ENCODE measurements at regions not wholly inside any gene's neighbourhood (a gene's known extent, or its start where the extent isn't known, plus 50 kb on each side); places are given as distances from the start of the nearest gene placed in this dataset.

DNA sequence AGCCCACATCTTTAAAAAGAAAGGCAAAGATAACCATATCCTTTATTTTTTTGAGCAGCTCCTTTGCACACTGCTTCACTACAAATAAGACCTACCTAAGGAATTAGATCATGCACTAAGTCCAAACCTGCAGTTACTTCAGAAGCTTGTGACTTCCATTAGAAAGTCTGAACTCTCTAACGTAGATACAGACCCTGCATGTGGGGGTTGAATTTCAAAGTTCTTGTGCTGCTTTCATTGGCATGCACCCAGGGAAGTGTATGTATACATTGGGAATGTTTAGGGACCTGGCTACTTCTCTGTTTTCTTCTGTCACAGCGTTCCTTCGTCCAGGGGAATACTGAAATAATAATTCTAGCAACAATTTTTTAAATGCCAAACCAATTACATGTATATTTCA is 185.2 kb upstream of the IL12A start:
- DNase-seq, result no peak

DNA sequence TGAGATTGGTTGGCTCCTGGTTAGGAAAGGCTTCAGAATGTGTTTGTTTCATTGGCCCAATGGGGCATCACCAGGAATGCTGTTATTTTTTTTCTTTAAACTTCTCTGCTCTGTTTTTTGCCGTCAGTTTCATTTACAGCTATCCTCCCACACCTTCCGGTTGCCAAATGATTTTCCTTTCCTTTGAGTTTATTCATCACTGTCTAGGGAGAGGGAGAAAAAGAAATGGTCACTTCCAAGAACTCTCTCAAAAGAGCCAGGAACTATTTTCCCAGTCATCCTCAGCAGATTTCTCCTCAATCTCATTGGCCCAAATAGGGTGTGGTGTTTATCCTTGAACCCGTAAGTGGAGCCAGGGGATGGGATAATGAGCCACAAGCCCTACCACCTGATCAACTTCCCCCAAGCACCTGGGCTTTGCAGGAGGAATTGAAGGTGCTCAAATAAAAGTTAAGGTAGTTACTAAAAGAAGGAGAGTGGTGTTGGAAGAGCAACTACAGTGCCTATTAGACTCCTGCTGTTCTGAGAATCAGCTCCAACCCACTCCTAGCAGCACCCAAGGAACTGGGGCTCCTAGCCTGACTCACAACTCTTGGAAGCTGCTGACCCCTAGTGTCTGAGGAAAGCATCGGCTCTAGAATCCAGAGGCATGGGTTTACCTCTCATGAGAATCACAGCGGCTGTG is 183.8 kb upstream of the IL12A start:
- peak; percentile 68 for DNase-seq

DNA sequence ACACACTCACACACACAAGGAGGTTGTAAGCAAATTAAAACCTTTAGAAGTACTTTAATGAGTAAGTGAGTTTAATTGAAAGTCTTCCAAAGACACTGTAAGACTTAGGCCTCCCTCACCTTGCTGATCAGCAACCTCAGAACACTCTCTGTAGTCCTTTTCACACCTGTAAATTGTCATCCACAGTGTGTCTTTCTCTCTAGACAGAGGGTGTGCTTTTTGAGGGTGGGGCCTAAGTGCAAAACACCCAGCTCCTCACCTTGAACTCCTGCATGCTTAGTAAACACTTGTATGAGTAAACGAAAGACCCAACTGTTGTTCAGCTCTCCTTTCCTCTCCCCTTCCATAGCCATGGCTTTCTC is 183.2 kb upstream of the IL12A start:
- DNase-seq, result no peak

DNA sequence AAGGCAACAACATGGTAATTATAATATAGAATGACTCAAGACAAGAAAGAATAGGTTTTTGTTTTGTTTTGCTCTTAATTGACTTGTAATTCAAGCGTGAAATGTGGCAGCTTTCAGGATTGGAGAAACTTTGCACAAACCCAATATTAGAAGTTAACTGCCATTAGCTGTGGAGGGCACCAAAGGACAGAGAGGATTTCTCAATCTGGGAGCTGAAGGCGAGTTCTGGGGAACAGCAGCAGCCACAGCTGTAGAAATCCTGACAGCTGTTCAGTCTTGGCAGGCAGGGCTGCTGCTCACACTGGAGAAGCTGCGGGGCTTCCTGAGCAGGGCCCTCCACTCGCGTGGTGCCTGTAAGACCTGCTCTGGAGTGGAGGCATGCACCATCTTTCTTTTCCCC is 182.2 kb upstream of the IL12A start:
- DNase-seq, result no peak

DNA sequence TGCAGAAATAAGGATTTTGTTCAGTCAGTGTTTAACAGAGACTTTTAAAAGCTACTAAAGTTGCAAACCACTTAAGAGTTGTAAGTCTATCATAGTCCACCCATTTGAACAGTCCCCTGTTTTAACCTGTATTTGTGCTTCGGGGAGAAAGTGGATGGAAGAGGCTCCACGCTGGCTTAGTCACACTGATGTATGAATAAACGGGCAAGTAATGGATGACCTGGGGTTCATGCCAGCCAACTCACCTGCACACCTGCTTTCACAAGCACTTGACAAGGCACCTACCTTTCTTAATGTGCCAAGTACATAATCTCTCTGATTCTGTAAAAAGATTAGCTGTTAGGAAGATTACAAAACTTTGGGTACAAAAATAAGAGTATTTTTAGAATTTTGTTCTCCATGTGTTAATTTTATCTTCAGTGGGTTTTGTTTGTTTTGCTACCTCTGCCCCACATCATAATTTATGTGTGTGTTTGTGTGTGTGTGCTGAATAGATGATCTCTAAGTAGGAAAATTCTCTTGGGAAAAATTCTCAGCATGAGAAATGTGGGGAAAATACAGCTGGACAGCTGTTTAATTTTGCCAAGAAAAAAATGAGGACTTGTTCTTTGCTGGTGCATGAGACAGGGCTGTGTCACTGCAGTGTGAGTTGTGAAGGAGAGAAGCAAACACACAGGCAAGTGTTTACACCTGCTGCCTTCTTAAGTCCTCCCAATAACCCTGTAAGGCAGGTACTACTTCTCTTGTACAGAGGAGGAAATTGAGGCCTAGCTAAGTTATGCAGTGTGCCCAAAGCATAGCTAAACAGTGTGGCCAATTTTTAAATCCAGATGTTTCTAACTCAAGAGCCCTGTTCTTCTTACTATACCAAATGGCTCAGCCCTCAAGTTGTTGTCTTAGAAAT is 181.2 kb upstream of the IL12A start:
- DNase-seq, result no peak

DNA sequence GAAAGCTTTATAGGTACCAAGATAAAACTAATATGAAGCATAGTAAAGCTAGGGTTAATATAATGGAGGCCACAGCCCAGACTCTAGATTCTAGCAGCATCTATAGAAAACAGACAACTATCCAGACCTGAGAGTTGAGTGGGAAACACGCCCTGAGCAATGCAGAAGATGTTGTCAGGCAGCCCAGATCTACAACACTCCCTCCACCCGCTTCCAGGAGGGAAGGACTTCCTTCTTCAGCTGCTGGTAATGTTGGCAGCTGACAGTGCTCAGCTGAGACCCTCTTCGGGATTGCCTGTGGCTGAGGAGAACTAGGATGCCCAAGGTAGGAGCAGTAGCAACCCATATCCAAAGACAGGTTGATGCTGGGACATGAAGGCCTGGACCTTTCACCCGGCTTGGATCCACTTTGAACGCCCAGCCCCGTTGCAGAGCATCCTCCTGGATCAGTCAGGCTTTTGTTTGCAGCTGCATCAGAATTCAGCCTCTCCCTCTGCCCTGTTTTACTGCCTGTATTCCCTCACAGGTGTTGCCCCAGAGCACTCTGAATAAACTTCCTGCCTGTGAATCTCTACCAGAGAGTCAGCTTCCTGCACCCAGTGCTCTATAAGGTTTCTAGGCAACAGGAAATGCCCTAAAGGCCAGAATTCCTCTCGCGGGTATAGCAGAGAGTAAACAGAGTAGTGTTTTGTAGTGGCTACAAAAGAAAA is 174.7 kb upstream of the IL12A start:
- DNase-seq, result no peak

DNA sequence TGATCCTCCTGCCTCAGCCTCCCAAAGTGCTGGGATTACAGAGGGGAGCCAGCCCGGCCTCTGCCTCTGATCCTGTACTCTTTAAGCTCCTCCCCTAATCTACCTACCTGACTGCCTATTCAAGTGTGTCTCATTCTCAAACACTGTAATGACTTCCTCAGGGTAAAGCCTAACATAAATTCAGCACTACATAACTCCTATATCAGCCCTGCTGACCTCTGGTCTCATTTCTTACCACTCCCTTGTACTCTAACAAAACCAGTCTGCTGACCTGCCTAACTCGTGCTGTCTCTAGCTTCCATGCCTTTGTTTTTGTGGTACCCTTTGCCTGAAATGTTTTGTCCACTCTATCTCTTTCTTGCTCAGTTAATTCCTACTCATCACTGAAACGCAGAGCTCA is 172.1 kb upstream of the IL12A start:
- DNase-seq, result no peak

DNA sequence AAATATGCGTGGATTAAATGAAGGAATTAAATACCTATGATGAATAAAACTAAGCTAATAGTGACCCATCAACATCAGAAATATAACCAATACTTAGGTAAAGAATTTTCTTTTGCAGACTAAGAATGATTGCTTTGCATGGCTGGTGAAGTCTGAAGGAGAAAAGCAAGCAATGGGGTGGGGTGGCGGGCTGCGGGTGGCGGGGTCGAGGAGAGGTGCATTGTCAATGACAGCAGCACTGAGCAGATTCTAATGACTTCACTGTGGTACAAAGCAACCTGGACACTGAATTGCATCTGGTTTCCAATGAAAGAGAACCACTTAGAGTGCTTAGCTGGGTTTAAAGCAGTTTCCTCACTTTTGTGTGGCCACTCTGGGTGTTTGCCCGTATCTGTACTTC is 171.5 kb upstream of the IL12A start:
- DNase-seq, result no peak

DNA sequence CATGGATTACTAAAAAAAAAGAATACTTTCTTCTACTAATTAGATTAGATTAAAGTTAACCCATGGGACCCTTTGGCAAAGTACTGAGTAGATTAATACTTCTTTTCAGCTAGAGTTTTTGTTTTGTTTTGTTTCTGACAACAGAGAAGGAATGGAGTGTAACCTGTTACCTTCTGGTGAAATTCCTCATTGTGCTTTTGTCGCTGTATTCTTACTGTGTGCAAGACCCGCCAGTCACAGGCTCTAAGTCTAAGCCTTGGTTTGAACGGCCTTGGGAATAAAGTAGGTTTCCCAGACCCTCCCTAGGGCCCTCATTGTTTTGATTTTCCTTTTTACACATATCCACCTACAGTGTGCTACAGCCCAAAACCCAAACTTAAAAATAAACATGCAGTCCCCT is 171.1 kb upstream of the IL12A start:
- DNase-seq, result no peak

DNA sequence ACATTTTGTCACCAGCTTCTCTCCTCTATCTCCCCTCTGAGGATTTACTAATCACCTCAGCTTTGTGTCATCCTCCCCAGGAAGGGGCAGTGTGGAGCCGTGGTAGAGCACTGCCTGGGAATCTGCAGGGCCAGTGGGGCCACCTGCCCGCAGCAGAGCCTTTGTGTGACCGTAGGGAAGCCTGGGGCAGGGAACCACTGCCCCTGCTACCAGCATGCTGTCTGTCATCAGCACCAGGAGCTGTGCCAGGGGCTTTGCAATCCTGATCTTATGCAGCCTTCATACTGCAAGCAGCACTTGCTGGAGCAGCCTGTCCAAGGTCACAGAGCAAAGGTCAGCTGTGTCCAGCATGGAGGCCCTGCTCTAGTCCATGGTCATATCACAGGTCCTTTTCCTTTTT is 170.2 kb upstream of the IL12A start:
- peak; percentile 1 for DNase-seq

DNA sequence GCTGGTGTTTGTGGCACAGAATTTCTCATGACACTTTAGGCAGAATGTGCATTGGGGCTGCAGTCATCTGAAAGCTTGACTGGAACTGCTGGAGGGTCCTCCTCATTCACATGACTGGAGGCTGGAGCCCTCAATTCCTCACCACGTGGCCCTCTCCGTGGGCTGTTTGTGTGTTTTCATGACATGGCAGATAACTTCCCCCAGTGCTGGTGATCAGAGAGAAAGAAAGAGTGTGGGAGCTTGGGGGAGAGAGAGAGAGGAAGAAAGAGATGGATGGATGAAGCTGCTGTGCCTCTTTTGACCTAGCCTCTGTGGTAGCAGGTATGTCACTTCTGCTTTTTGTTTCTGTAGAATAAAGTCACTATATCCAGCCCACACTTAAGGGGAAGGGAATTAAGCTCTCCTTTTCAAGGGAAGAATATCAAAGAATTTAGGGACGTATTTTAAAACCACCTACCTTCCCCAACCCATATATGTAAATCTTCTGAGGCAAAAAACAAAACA is 169.6 kb upstream of the IL12A start:
- no peak for DNase-seq

DNA sequence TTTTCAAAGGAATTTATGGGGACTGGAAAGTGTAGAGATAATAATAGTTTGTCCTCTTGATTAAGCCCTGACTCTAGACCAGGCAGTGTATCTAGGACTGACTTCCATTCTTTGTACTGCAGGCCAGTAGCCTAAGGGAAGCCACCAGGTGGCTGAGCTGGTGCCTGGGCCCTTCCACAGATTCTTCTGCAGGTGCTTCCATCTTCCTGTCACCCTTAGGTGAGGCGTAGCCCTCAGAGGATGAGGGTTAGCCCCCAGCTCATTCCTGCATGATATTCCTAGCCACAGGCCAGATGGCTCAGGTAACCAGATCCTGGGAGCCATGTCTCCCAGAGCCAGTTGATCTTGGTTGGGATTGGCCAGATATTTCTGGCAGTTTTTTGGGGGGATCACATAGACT is 169.0 kb upstream of the IL12A start:
- no peak for DNase-seq

DNA sequence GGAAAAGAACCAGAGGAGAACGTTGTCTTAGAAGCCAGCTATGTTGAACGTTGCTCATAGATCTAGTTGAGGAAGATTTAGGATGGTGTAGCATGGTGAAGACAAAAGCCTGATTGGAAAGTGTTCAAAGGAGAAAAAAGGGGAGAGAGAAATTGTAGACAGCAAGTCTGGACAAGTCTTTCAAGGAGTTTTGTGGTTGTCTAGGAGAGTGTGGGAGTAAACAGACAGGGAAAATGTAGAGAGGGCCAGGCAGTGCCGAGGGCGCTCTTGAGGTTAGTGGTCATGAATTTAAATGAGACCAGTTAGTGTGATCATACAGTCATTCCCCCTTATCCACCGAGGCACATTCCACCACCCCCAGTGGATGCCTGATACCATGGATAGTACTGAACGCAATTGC is 167.5 kb upstream of the IL12A start:
- DNase-seq, result no peak

DNA sequence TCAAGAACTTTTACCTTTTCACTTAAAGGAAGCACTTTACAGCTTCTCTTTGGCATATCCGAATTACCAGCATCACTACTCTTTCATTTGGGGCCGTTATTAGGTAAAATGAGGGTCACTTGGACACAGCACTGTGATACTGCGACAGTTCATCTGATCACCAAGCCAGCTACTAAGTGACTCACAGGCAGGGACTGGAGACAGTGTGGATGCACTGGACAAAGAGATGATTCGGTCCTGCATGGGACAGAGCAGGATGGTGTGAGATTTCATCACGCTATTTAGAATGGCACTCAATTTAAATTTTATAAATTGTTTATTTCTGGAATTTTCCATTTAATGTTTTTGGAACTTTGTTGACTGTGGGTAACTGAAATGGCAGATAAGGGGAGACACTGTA is 166.9 kb upstream of the IL12A start:
- DNase-seq, result no peak

DNA sequence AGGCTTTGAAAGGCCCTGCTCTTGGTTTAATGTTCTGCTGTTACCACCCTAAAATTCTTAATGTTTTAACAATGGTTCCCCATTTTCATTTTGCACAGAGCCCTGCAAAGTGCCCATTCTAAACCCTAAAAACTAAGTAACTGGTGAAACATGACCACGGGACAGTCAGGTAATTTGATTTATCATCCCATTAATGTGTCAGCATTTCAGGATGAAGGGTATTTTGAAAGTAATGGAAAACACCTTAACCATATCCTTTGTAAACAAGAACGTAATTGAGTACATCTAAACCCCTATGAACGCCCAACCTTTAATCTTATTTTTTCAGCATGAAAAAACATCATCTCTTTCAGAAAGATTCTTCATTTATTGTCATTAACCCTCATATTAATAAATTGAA is 164.9 kb upstream of the IL12A start:
- DNase-seq, result no peak

DNA sequence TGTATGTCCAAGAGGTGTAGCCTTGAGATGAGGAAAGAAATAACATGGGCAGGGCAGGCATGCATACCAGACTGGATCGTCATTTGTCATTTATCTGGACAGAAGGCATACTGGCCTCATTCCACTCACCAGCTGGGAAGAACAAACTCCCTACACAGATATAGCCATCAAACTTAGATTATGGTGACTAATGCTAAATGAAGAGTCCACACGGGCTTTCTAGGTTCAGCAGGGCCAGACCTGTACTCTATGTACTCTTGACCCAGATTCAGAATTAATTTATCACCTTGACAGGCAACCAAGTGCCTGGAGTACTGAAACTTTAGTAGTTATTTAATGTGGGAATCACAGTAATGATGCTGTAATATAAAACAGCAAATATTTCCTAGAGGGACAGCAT is 164.3 kb upstream of the IL12A start:
- no peak for DNase-seq

DNA sequence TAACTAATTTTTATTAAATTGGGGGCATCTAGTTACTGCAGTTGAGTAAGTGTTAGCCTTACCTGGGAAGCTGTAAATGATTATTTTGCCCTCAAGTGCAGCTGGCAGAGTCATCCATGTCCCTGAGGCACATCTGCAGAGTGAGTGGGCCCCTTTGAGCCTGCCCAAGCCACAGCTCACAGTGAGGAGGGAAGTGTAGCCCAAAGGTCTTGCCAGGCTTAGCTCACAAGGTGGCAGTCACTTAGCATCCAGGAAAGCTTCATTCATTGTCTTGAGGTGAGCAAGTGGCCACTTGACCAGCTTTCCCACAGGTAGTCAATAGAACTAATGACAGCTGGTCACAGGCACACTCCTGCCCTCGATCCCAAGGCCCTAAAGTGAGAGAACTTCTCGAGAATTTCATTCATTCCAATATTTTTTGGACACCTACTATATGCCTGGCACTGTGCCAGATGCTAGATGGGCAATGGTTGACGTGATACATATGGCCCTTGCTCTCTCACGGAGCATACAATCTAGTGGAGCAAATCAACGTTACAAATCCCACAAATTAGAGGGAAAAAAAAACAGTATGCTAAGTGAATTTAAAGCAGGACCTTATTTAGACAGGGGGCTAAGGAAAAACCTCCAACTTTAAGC is 163.3 kb upstream of the IL12A start:
- no peak for DNase-seq

DNA sequence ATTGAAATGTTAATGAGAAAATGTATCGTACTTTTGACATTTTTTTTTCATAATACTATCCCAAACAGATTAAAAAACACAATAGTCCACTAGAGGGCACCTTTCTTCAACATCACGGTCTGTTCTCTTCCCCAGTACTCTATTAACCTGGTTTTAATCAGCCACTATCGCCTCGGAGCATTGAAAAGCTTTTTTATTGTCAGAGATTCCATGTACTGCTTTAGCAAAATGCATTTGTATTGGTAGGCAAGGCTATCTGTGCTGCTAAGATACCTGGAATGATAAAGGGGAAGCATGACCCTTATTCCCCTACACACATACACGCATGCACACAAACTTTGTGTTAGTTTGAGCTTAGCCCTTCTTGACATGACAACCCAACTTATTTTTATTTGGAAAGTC is 160.1 kb upstream of the IL12A start:
- peak; percentile 50 for DNase-seq

DNA sequence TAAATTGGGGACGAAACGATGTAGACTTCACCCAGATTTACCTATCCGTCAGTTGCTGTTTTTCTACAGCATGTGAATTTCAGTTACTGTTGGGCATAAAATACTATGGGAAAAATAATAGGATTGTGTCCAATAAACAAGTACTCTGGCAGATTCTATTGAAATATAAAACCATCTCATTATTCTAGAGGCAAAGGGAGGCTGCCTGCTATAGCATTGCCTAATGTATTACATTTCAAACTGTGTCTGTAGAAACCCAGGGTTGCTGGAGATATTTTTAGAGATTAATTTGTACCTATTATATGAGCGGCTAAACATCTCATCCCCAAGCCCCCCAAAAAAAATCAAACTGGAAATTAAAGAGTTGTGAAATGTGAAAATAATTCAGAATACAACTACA is 159.6 kb upstream of the IL12A start:
- DNase-seq, result no peak

DNA sequence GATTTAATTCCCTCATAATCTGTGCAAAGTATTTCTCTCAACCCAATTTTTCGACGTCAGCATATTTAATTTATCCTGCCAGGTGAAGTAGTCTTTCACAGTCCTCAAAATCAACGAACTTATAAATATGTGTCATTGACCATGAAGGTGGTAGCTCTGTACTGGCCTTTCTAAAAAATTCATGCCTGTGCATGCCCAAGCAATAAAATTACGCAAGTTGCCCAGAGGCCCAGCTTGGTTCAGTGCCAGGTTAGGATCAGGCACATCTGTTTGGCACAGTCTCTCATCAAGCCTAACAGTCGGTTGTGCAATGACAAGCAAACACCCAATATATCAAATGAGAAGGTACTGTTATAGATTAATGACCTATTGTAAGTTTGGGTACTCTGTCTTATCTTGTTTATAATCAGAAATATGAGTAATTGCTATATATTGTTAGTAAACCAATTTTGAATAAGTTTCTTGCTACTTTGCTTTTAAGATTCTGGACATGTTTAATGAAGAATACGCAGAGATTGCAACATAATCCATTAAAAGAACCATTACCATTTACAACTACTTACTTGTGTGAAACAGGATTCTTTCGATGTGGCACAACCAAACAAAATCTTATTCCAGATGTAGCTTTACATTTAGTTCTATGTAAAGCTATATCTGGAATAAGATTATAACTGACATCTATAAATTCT is 159.0 kb upstream of the IL12A start:
- DNase-seq, result no peak

DNA sequence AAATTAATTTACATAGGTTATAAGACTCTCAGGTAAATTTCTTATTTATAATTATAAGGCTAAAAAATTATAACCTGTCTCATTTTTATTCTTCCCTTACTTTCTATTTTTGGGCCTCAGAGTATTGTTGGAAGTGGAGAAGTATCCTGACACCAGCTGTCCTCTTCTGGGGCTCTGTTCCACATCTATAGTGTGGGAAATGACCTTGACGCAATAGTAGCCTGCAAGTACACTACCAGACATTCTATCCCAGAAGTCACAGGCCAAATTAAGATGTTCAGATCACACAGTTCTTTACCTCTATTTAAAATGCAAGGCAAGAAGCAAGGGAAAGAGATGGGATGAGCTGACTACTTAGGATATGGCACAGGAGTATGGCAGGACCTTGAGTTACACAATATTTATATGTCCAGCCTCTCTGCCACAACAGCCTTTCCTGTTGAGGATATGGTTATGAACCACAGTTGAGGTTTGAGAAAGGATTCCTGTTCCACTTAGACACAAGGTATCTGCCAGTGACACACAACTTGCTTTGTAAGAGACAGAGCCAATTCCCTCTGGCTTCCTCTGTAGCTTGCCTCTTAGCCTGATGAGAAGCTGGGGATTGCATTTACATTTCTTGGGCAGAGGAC is 158.0 kb upstream of the IL12A start:
- no peak for DNase-seq

DNA sequence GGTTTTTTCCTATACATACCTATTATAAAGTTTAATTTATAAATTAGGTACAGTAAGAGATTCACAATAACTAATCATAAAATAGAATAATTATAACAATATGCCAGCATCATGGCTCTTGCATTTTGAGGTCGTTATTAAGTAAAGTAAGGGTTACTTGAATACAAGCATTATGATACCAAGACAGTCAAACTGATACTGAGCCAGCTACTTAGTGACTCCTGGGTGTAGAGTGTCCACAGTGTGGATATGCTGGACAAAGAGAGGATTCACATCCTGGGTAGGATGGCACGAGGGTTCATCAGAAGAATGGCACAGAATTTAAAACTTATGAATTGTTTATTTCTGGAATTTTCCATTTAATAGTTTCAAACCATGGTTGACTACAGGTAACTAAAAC is 157.2 kb upstream of the IL12A start:
- DNase-seq, result no peak
